HT1080 (cell line): ENCODE measurements at regions not wholly inside any gene's neighbourhood (a gene's known extent, or its start where the extent isn't known, plus 50 kb on each side); places are given as distances from the start of the nearest gene placed in this dataset.
A peak's percentile ranks its signal among the peaks of the same experiment; 100 is the strongest.
"Not testable (repeated sequence)": the region's sequence is repeated elsewhere in the genome, so short reads cannot be mapped to it uniquely, and the experiment has no call there.

Source experiments
- DNase-seq: peaks from one replicate; pipeline ENCODE4 v3.0.0-alpha.2; 2015; ENCODE audit warnings: low read depth

- DNase-seq, result no peak
These were observed 128.5 kb upstream of the LRIG1 start for GRCh38 chr3:66629150-66629981.

- no peak for DNase-seq
These were observed 129.2 kb upstream of the LRIG1 start for GRCh38 chr3:66629982-66630368.

- no peak for DNase-seq
These were observed 132.9 kb upstream of the LRIG1 start for GRCh38 chr3:66633402-66634381.

- no peak for DNase-seq
These were observed 137.9 kb upstream of the LRIG1 start for GRCh38 chr3:66638717-66639116.

GRCh38 chr3:66639809-66640356, 139.1 kb upstream of the LRIG1 start:
- DNase-seq, result no peak

- no peak for DNase-seq
These were observed 141.2 kb upstream of the LRIG1 start for GRCh38 chr3:66642019-66642418.

GRCh38 chr3:66642484-66642883, 141.7 kb upstream of the LRIG1 start:
- no peak for DNase-seq

GRCh38 chr3:66644549-66644948, 143.7 kb upstream of the LRIG1 start:
- DNase-seq, result no peak

- DNase-seq, result no peak
These were observed 148.2 kb upstream of the LRIG1 start for GRCh38 chr3:66648975-66649374.

GRCh38 chr3:66651520-66651919, 150.7 kb upstream of the LRIG1 start:
- not testable (repeated sequence) for DNase-seq

GRCh38 chr3:66652100-66652499, 151.3 kb upstream of the LRIG1 start:
- not testable (repeated sequence) for DNase-seq

GRCh38 chr3:66655044-66655443, 154.2 kb upstream of the LRIG1 start:
- no peak for DNase-seq

GRCh38 chr3:66655671-66656070, 154.8 kb upstream of the LRIG1 start:
- DNase-seq, result no peak

- no peak for DNase-seq
These were observed 155.8 kb upstream of the LRIG1 start for GRCh38 chr3:66656609-66657008.

GRCh38 chr3:66659056-66659455, 158.2 kb upstream of the LRIG1 start:
- DNase-seq, result no peak

- DNase-seq, result no peak
These were observed 160.8 kb upstream of the LRIG1 start for GRCh38 chr3:66661628-66662027.

- no peak for DNase-seq
These were observed 162.1 kb upstream of the LRIG1 start for GRCh38 chr3:66662894-66663293.

- no peak for DNase-seq
These were observed 164.3 kb upstream of the LRIG1 start for GRCh38 chr3:66665021-66665695.

- DNase-seq, result no peak
These were observed 165.5 kb upstream of the LRIG1 start for GRCh38 chr3:66666362-66666761.

- no peak for DNase-seq
These were observed 166.4 kb upstream of the LRIG1 start for GRCh38 chr3:66667263-66667662.

GRCh38 chr3:66671291-66671690, 170.5 kb upstream of the LRIG1 start:
- peak; percentile 45 for DNase-seq
